HEK293T (cell line): ENCODE measurements at regions not wholly inside any gene's neighbourhood (a gene's known extent, or its start where the extent isn't known, plus 50 kb on each side); places are given as distances from the start of the nearest gene placed in this dataset.
"Not testable (repeated sequence)": the region's sequence is repeated elsewhere in the genome, so short reads cannot be mapped to it uniquely, and the experiment has no call there.

Source experiments
- CTCF ChIA-PET: fragments of 350-600 bp; formaldehyde crosslinking; extraction: SDS; loops from one replicate; lab custom pipeline; 2021; ENCODE audit warnings: antibody characterized with exemption, inconsistent platforms; lab: Yijun Ruan, JAX
- POLR2A ChIA-PET: fragments of 350-600 bp; formaldehyde crosslinking; extraction: SDS; loops from one replicate; lab custom pipeline; 2020; ENCODE audit warnings: antibody characterized with exemption, inconsistent platforms; lab: Yijun Ruan, JAX
- DNase-seq: peaks from one replicate; pipeline ENCODE4 v3.0.0; 2012; ENCODE audit warnings: mixed read lengths; ENCODE audit errors: extremely low spot score
- ARNT ChIP-seq: fragments of 450-650 bp; IDR thresholded peaks from 2 replicates; pipeline ENCODE4 v1.6.1; 2017; ENCODE audit warnings: mild to moderate bottlenecking
- BHLHE40 ChIP-seq: fragments of 450-650 bp; IDR thresholded peaks from 2 replicates; pipeline ENCODE4 v1.6.1; 2016; ENCODE audit warnings: mild to moderate bottlenecking, moderate library complexity, borderline replicate concordance
- CTBP1 ChIP-seq: fragments of 450-650 bp; IDR thresholded peaks from 2 replicates; pipeline ENCODE4 v1.6.1; 2016; ENCODE audit warnings: borderline replicate concordance
- ELF4 ChIP-seq: fragments of 450-650 bp; IDR thresholded peaks from 2 replicates; pipeline ENCODE4 v1.6.1; 2017; ENCODE audit warnings: antibody characterized with exemption
- FOXA1 ChIP-seq: fragments of 450-650 bp; IDR thresholded peaks from 2 replicates; pipeline ENCODE4 v1.6.1; 2016; ENCODE audit warnings: mild to moderate bottlenecking
- FOXK2 ChIP-seq: fragments of 450-650 bp; IDR thresholded peaks from 2 replicates; pipeline ENCODE4 v1.6.1; 2016; ENCODE audit warnings: mild to moderate bottlenecking
- FOXM1 ChIP-seq: fragments of 450-650 bp; IDR thresholded peaks from 2 replicates; pipeline ENCODE4 v1.6.1; 2017; ENCODE audit warnings: mild to moderate bottlenecking, borderline replicate concordance
- HDGF ChIP-seq: fragments of 450-650 bp; IDR thresholded peaks from 2 replicates; pipeline ENCODE4 v1.6.1; 2017; ENCODE audit warnings: antibody characterized with exemption, borderline replicate concordance
- L3MBTL2 ChIP-seq: fragments of 450-650 bp; conservative IDR thresholded peaks from 2 replicates; pipeline ENCODE4 v1.6.1; 2016; ENCODE audit warnings: mild to moderate bottlenecking
- LEF1 ChIP-seq: fragments of 450-650 bp; IDR thresholded peaks from 2 replicates; pipeline ENCODE4 v1.6.1; 2017; ENCODE audit warnings: mild to moderate bottlenecking, borderline replicate concordance
- NFRKB ChIP-seq: fragments of 450-650 bp; IDR thresholded peaks from 2 replicates; pipeline ENCODE4 v1.6.1; 2016; ENCODE audit warnings: mild to moderate bottlenecking, moderate library complexity
- SP1 ChIP-seq: fragments of 450-650 bp; IDR thresholded peaks from 2 replicates; pipeline ENCODE4 v1.6.1; 2017
- SUZ12 ChIP-seq: fragments of 450-650 bp; IDR thresholded peaks from 2 replicates; pipeline ENCODE4 v1.6.1; 2016; ENCODE audit warnings: mild to moderate bottlenecking
- TARDBP ChIP-seq: fragments of 450-650 bp; IDR thresholded peaks from 2 replicates; pipeline ENCODE4 v1.6.1; 2016
- ZNF384 ChIP-seq: fragments of 450-650 bp; IDR thresholded peaks from 2 replicates; pipeline ENCODE4 v1.6.1; 2016
- TF ChIP-seq, protein P1 (sequence below): fragments of 450-650 bp; IDR thresholded peaks from 2 replicates; pipeline ENCODE4 v1.6.1; 2016

DNA sequence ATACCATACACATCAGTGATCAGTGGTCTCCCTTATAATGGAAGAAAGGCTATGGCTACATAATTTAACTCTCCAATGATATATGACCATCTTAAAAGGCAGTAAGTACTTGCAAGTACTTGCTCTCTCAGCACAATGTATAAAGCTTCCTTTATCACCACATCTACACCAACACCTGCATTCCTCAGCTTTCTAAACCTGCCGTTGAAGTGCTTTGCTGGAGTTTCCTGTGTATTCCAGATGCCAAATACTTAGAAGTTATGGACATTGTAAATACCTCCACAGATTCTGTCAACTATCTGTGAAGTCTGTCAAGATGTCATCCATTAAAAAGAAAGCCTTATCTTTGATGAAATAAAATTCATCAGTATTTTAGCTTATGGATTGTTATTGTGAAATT, 335.0 kb upstream of the GALNTL6 start:
- POLR2A ChIA-PET, result no interaction called here
- no peak for TF ChIP-seq L3MBTL2
- no peak for TF ChIP-seq NFRKB
- no peak for TF ChIP-seq SUZ12
- no peak for TF ChIP-seq ZNF384
- no peak for TF ChIP-seq FOXK2
- TF ChIP-seq LEF1, result no peak
- TF ChIP-seq HDGF, result no peak
- TF ChIP-seq CTBP1, result no peak
- no peak for TF ChIP-seq ARNT
- no peak for TF ChIP-seq FOXM1
- TF ChIP-seq FOXA1, result no peak
- TF ChIP-seq SP1, result no peak
- TF ChIP-seq, protein P1, sequence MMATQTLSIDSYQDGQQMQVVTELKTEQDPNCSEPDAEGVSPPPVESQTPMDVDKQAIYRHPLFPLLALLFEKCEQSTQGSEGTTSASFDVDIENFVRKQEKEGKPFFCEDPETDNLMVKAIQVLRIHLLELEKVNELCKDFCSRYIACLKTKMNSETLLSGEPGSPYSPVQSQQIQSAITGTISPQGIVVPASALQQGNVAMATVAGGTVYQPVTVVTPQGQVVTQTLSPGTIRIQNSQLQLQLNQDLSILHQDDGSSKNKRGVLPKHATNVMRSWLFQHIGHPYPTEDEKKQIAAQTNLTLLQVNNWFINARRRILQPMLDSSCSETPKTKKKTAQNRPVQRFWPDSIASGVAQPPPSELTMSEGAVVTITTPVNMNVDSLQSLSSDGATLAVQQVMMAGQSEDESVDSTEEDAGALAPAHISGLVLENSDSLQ, result no peak
- no peak for TF ChIP-seq BHLHE40
- TF ChIP-seq TARDBP, result no peak
- TF ChIP-seq ELF4, result no peak
- CTCF ChIA-PET, result no interaction called here
- no peak for DNase-seq

DNA sequence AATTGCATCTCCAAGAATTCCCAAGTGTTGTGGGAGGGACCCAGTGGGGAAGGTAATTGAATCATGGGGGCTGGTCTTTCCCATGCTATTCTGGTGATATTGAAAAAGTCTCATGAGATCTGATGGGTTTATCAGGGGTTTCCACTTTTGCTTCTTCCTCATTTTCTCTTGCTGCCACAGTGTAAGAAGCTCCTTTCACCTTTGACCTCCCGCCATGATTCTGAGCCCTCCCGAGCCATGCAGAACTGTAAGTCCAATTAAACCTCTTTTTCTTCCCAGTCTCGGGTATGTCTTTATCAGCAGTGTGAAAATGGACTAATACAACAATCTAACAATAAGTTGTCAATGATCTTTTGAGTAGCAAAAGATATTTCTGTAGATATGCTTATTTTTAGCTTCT, 338.1 kb upstream of the GALNTL6 start:
- DNase-seq, CTCF ChIA-PET, POLR2A ChIA-PET: not testable (repeated sequence)

DNA sequence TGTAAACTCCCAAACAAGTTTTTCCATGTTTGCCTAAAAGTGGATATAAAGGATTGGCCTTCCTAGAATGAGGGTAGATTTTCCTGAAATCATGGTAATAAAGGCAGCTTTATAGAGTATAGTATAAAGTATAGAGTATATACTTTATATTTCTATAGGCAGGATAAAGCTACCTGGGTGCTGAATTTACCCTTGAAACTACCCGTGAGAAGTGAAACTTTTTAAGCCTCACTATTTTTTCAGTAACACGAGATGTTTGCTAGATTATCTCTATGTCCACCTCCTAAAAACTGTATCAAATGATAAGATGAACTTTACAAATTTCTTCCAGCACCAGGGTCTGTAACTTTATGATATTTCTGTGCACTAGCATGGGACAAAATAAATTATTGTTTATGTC, 340.0 kb upstream of the GALNTL6 start:
- no peak for TF ChIP-seq L3MBTL2
- POLR2A ChIA-PET, result no interaction called here
- CTCF ChIA-PET, result no interaction called here
- no peak for DNase-seq

DNA sequence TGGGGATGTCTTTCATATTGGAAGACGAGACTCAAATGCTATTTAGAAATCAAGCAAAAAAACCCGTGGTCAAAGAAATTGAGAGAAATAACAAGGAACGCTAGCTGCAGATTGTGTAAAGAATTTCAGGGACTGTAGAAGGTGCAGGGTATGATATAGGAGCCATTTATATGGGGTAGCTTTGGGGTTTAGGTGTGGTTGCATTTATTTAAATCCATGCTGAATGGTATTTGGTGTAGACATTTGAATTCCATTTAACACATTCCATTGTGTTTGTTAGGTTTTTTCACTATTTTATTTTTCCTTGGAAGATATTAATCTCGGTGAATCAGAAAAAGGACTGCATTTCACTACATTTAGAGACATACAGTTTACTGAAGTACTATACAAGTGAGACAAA, 341.0 kb upstream of the GALNTL6 start:
- ChIA-PET POLR2A (no interaction called here), CTCF (no interaction called here)
- DNase-seq, result no peak

DNA sequence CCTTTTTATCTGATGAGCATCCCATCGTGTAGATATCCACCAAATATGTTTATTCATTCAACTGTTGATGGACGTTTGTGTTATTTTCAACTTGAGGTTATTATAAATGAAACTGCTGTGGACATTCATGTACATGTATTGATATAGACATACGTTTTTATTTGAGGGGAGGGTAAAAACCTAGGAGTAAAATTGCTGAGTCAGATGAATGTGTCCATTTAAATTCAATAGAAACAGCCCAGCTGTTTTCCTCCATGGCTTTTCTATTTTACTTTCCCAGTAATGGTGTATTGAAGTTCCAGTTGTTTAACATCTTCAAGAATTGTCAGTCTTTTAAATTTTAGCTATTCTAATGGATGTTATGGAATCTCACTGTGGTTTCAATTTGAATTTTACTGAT, 348.7 kb upstream of the GALNTL6 start:
- CTCF ChIA-PET, result no interaction called here
- DNase-seq, result no peak
- TF ChIP-seq FOXA1 (no peak), FOXK2 (no peak), L3MBTL2 (no peak), TARDBP (no peak), SUZ12 (no peak), CTBP1 (no peak), NFRKB (no peak), ELF4 (no peak), LEF1 (no peak), HDGF (no peak), SP1 (no peak)
- TF ChIP-seq, protein P1, result no peak
- POLR2A ChIA-PET, result no interaction called here

More for the DNA sequence above, 341.0 kb upstream of the GALNTL6 start:
- no peak for TF ChIP-seq HDGF

DNA sequence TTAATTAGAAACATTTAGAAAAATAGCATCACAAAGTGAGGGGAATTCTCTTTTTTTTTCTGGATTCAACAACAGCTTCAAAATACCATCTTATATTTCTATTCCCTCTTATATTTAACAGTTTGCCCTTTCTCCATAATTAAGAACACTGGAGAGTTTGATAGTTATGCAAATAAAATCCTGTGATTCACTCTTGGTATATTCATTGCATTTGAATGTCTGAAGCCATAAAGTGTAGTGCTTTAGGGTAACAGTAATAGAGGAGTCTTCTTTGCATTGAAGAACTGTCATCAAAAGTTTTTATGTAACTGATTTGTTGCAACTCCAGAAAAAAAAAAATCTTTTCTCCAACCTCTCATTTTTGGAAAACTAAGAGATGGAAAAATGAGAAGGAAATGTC, 352.0 kb upstream of the GALNTL6 start:
- no peak for DNase-seq
- POLR2A ChIA-PET, result no interaction called here
- TF ChIP-seq TARDBP (no peak), L3MBTL2 (no peak), CTBP1 (no peak), SUZ12 (no peak), FOXK2 (no peak)
- CTCF ChIA-PET, result no interaction called here

DNA sequence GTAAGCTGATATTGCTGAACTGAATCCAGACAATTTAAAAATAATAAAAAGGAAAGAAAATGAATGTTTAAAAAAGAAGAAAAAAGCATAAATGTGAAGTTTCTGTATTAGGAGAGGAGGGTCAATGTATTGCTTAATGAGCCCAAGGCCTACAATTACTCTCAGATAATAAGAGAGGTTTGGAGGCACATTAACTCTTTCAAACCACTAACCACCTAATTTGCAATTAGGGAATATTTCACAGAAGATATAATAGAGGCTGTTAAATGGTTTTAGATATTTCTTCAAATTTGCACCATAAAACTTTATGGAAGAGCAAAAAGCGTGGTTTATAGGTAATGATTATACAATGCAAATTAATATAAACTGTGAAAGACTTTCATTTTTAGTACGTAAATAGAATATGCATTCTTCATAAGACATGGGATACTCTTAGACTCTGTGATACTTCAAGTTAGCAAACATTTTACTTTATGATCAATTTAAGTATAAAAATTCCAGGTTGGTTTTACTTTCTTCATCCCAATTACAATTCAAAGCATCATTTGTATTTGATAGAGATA, 364.2 kb upstream of the GALNTL6 start:
- POLR2A ChIA-PET, result no interaction called here
- no peak for DNase-seq
- CTCF ChIA-PET, result no interaction called here
- TF ChIP-seq ARNT (no peak), ZNF384 (no peak), FOXA1 (no peak), NFRKB (no peak), SUZ12 (no peak), LEF1 (no peak), FOXK2 (no peak), SP1 (no peak), CTBP1 (no peak)
- TF ChIP-seq, protein P1, result no peak
